ENCODE measurements at regions not wholly inside any gene's neighbourhood (a gene's known extent, or its start where the extent isn't known, plus 50 kb on each side); places are given as distances from the start of the nearest gene placed in this dataset.

DNA sequence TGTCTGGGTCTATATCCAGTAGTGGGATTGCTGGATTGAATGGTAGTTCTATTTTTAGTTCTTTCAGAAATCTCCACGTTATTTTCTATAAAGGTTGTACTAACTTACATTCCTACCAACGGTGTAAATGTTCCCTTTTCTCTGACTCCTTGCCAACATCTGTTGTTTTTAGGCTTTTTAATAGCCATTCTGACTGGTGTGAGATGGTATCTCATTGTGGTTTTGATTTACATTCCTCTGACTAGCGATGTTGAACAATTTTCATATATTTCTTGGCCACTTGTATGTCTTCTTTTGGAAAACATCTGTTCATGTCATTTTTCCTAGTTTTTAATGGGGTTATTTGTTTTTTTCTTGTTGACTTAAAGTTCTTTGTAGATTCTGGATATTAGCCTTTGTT, 99.3 kb downstream of the BMP2 start:
- no peaks in the 10 kb centered on the region for H3K27me3 Mint-ChIP-seq (ENCODE audit: insufficient read depth)
- 93 to 100% methylated on average over 1 to 3 of the region's 3 CpGs for WGBS, 2 experiments (ENCODE audit: insufficient coverage in 1 of 2, insufficient read length in 1 of 2)
- Histone ChIP-seq H3K36me3 (ENCODE audit: control insufficient read depth, insufficient read depth, low read length) (no peaks in the 10 kb centered on the region), H3K27me3 (ENCODE audit: control insufficient read depth, insufficient read depth, low read length, poor library complexity, severe bottlenecking) (no peaks in the 10 kb centered on the region), H3K9me3 (ENCODE audit: control insufficient read depth, low read length) (no peaks in the 10 kb centered on the region), H3K9ac (ENCODE audit: extremely low read depth, low read length, poor library complexity, severe bottlenecking) (no peak overlapping the region), H3K4me1 (ENCODE audit: control insufficient read depth, insufficient read depth, low read length) (peaks cover 7% of the 10 kb centered on the region), H3K27ac (ENCODE audit: low read depth, low read length) (no peak overlapping the region), H3K4me3 (ENCODE audit: low read length) (no peak overlapping the region)
- DNase-seq, result no peak
- TF ChIP-seq, protein P1, sequence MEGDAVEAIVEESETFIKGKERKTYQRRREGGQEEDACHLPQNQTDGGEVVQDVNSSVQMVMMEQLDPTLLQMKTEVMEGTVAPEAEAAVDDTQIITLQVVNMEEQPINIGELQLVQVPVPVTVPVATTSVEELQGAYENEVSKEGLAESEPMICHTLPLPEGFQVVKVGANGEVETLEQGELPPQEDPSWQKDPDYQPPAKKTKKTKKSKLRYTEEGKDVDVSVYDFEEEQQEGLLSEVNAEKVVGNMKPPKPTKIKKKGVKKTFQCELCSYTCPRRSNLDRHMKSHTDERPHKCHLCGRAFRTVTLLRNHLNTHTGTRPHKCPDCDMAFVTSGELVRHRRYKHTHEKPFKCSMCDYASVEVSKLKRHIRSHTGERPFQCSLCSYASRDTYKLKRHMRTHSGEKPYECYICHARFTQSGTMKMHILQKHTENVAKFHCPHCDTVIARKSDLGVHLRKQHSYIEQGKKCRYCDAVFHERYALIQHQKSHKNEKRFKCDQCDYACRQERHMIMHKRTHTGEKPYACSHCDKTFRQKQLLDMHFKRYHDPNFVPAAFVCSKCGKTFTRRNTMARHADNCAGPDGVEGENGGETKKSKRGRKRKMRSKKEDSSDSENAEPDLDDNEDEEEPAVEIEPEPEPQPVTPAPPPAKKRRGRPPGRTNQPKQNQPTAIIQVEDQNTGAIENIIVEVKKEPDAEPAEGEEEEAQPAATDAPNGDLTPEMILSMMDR (conservative IDR thresholded peaks at IDR 0.05), result no peak
- peaks cover 32% of the 10 kb centered on the region for H3K4me1 Mint-ChIP-seq
- H3K36me3 Mint-ChIP-seq (ENCODE audit: low read depth), result no peaks in the 10 kb centered on the region
- no peaks in the 10 kb centered on the region for H3K9me3 Mint-ChIP-seq
- H3K27ac Mint-ChIP-seq, result no peak overlapping the region
- H3K4me3 Mint-ChIP-seq, result no peak overlapping the region

DNA sequence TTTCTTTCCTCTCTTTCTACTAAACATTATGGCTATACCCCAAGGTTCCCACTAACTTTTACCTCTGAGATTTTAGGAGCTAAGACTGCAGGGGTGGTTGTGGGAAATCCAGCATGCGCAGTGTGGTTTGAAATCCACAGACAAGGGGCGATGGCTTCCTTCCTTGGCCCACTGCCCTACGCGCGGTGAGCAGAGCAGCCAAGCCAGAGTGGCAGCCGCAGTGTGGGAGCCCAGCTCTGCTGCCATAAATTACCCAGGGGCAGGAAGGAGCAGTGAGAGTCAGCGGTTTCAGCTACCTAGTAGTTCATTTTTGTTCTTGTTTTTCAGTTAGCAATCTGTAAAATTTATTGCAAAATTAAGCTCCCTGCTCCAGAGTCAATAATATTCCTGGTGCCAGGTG, 101.4 kb downstream of the BMP2 start:
- H3K27ac ChIP-seq (ENCODE audit: low read depth, low read length), result no peak overlapping the region
- Mint-ChIP-seq H3K27ac (no peak overlapping the region), H3K9me3 (no peaks in the 10 kb centered on the region), H3K36me3 (ENCODE audit: low read depth) (no peaks in the 10 kb centered on the region), H3K27me3 (ENCODE audit: insufficient read depth) (no peaks in the 10 kb centered on the region), H3K4me3 (no peak overlapping the region), H3K4me1 (peaks cover 33% of the 10 kb centered on the region)
- H3K27me3 ChIP-seq (ENCODE audit: control insufficient read depth, insufficient read depth, low read length, poor library complexity, severe bottlenecking), result no peaks in the 10 kb centered on the region
- no peaks in the 10 kb centered on the region for H3K9me3 ChIP-seq (ENCODE audit: control insufficient read depth, low read length)
- peaks cover 10% of the 10 kb centered on the region for H3K4me1 ChIP-seq (ENCODE audit: control insufficient read depth, insufficient read depth, low read length)
- no peak overlapping the region for H3K4me3 ChIP-seq (ENCODE audit: low read length)
- H3K9ac ChIP-seq (ENCODE audit: extremely low read depth, low read length, poor library complexity, severe bottlenecking), result no peak overlapping the region
- DNase-seq, result no peak
- WGBS, 2 experiments (ENCODE audit: insufficient coverage in 1 of 2, insufficient read length in 1 of 2), result 96 to 100% methylated on average over 6 to 7 of the region's 7 CpGs
- no peaks in the 10 kb centered on the region for H3K36me3 ChIP-seq (ENCODE audit: control insufficient read depth, insufficient read depth, low read length)
- TF ChIP-seq, protein P1 (conservative IDR thresholded peaks at IDR 0.05), result no peak

DNA sequence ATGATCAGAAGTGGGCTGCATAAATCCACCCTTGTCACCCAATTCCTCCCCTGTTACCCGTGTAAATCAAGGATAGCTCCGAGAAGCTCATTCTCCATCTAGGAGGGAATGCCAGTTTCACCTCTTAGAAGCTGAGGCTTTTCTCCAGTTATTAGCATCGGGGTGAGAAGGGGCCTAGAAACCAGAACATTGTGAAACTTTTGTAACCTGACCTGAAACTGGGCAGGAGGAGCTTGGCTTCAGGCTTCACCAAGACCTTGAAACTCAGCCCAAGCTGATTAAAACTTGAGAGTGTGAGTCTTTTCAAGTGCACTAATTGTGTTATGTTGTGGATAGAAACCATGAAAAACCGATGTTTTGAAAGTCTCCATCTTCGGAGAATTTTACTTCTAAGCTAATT, 103.1 kb downstream of the BMP2 start:
- H3K4me3 ChIP-seq (ENCODE audit: low read length), result peak overlapping the region; percentile 24
- H3K36me3 ChIP-seq (ENCODE audit: control insufficient read depth, insufficient read depth, low read length), result no peaks in the 10 kb centered on the region
- peak; percentile 52 for DNase-seq
- Mint-ChIP-seq H3K4me3 (no peak overlapping the region), H3K27me3 (ENCODE audit: insufficient read depth) (no peaks in the 10 kb centered on the region), H3K9me3 (no peaks in the 10 kb centered on the region), H3K36me3 (ENCODE audit: low read depth) (no peaks in the 10 kb centered on the region), H3K4me1 (peaks cover 33% of the 10 kb centered on the region), H3K27ac (no peak overlapping the region)
- H3K9me3 ChIP-seq (ENCODE audit: control insufficient read depth, low read length), result no peaks in the 10 kb centered on the region
- no peak overlapping the region for H3K27ac ChIP-seq (ENCODE audit: low read depth, low read length)
- H3K27me3 ChIP-seq (ENCODE audit: control insufficient read depth, insufficient read depth, low read length, poor library complexity, severe bottlenecking), result no peaks in the 10 kb centered on the region
- H3K9ac ChIP-seq (ENCODE audit: extremely low read depth, low read length, poor library complexity, severe bottlenecking), result no peak overlapping the region
- TF ChIP-seq, protein P1 (conservative IDR thresholded peaks at IDR 0.05), result no peak
- WGBS, 2 experiments (ENCODE audit: insufficient coverage in 1 of 2, insufficient read length in 1 of 2), result 88% methylated on average over 5 of the region's 5 CpGs
- H3K4me1 ChIP-seq (ENCODE audit: control insufficient read depth, insufficient read depth, low read length), result peaks cover 10% of the 10 kb centered on the region

Data from endodermal cell (in vitro differentiated cells).